H1 (cell line): ENCODE measurements at regions not wholly inside any gene's neighbourhood (a gene's known extent, or its start where the extent isn't known, plus 50 kb on each side); places are given as distances from the start of the nearest gene placed in this dataset.

ENCODE experiments used
- BACH1 ChIP-seq: IDR thresholded peaks from 2 replicates; pipeline ENCODE4 v1.6.1; 2012; ENCODE audit warnings: low read length, improper control_type of control experiment
- CTCF ChIP-seq, 3 experiments: IDR thresholded peaks; 1 replicate in 2 of 3; 2 replicates in 1 of 3; pipeline versions ENCODE4 v1.5.1 to v1.6.1; 2011; ENCODE audit warnings: low read length in 3 of 3, mild to moderate bottlenecking in 3 of 3, inconsistent platforms in 2 of 3, low read depth in 1 of 3, moderate library complexity in 1 of 3; ENCODE audit not compliant: insufficient read depth in 1 of 3; ENCODE audit errors: control extremely low read depth in 1 of 3
- EP300 ChIP-seq, 2 experiments: IDR thresholded peaks; 1 replicate in 1 of 2; 2 replicates in 1 of 2; pipeline ENCODE4 v1.6.1; 2011 to 2012; ENCODE audit warnings: low read depth in 2 of 2, low read length in 2 of 2, mild to moderate bottlenecking in 2 of 2, borderline replicate concordance in 1 of 2, inconsistent platforms in 1 of 2, moderate library complexity in 1 of 2
- EZH2 ChIP-seq: fragments of 200-600 bp; sonication (generic); IDR thresholded peaks from 2 replicates; pipeline ENCODE4 v1.7.1; 2012; ENCODE audit warnings: low read depth, mild to moderate bottlenecking, moderate library complexity, low read length, inconsistent platforms; ENCODE audit not compliant: severe bottlenecking
- GABPA ChIP-seq: IDR thresholded peaks from 2 replicates; pipeline ENCODE4 v1.6.1; 2011; ENCODE audit warnings: mild to moderate bottlenecking, low read length, moderate library complexity, borderline replicate concordance; ENCODE audit not compliant: insufficient read depth
- GTF2F1 ChIP-seq: IDR thresholded peaks from 2 replicates; pipeline ENCODE4 v1.6.1; 2012; ENCODE audit warnings: low read depth, low read length, improper control_type of control experiment, borderline replicate concordance
- MAFK ChIP-seq: IDR thresholded peaks from 2 replicates; pipeline ENCODE4 v1.6.1; 2012; ENCODE audit warnings: low read depth, mild to moderate bottlenecking, improper control_type of control experiment, low read length
- MAX ChIP-seq: IDR thresholded peaks from 2 replicates; pipeline ENCODE4 v1.6.1; 2012; ENCODE audit warnings: inconsistent platforms
- POLR2A ChIP-seq, 2 experiments: IDR thresholded peaks; 1 replicate in 1 of 2; 2 replicates in 1 of 2; pipeline ENCODE4 v1.6.1; 2011; ENCODE audit warnings: low read depth in 2 of 2, low read length in 2 of 2, mild to moderate bottlenecking in 2 of 2; ENCODE audit errors: control extremely low read depth in 1 of 2
- POLR2AphosphoS5 ChIP-seq: IDR thresholded peaks from 2 replicates; pipeline ENCODE4 v1.6.1; 2011; ENCODE audit warnings: low read depth, low read length
- RXRA ChIP-seq: IDR thresholded peaks from 2 replicates; pipeline ENCODE4 v1.6.1; 2011; ENCODE audit warnings: low read depth, mild to moderate bottlenecking, low read length, moderate library complexity; ENCODE audit not compliant: insufficient read depth
- SP1 ChIP-seq: IDR thresholded peaks from 2 replicates; pipeline ENCODE4 v1.6.1; 2011; ENCODE audit warnings: low read depth, low read length
- SRF ChIP-seq: IDR thresholded peaks from 2 replicates; pipeline ENCODE4 v1.6.1; 2011; ENCODE audit warnings: mild to moderate bottlenecking, low read depth, low read length, moderate library complexity
- TAF7 ChIP-seq: optimal IDR thresholded peaks from 2 replicates; pipeline ENCODE3; 2011; ENCODE audit warnings: low read depth, mild to moderate bottlenecking, inconsistent platforms, low read length, moderate library complexity, borderline replicate concordance

- no peak for TF ChIP-seq EP300 (IDR thresholded peaks at IDR 0.05; ENCODE audit: borderline replicate concordance in 1 of 2, low read depth in 2 of 2, low read length in 2 of 2)
- no peak for TF ChIP-seq SRF
- no peak for TF ChIP-seq CTCF (IDR thresholded peaks at IDR 0.05; ENCODE audit: control extremely low read depth in 1 of 3, insufficient read depth in 1 of 3, low read depth in 1 of 3, low read length in 3 of 3)
- no peak for TF ChIP-seq MAX
- TF ChIP-seq BACH1: no peak
- no peak for TF ChIP-seq SP1
- TF ChIP-seq GABPA: no peak
- TF ChIP-seq MAFK: no peak
- TF ChIP-seq GTF2F1: no peak
- no peak for TF ChIP-seq POLR2AphosphoS5
- no peak for TF ChIP-seq EZH2
- TF ChIP-seq RXRA: no peak
- TF ChIP-seq TAF7: no peak
- no peak for TF ChIP-seq POLR2A (IDR thresholded peaks at IDR 0.05; ENCODE audit: control extremely low read depth in 1 of 2, low read depth in 2 of 2, low read length in 2 of 2)
These were observed 869.4 kb upstream of the PHF14 start for GRCh38 chr7:10104292-10104691.
